H1 (cell line): ENCODE measurements at regions not wholly inside any gene's neighbourhood (a gene's known extent, or its start where the extent isn't known, plus 50 kb on each side); places are given as distances from the start of the nearest gene placed in this dataset.

Experiments used
- CTCF ChIA-PET: fragments of 300-600 bp; sonication (Branson Sonifier 250); formaldehyde crosslinking; loops from one replicate; lab custom pipeline; 2021; ENCODE audit not compliant: partially characterized antibody; lab: Charles Lee
- POLR2A ChIA-PET: fragments of 300-600 bp; sonication (Branson Sonifier 250); formaldehyde crosslinking; loops from one replicate; lab custom pipeline; 2021; ENCODE audit warnings: inconsistent platforms; ENCODE audit not compliant: partially characterized antibody; lab: Charles Lee
- DNase-seq, 2 experiments: peaks; one replicate each; pipeline versions ENCODE4 v3.0.0 to v3.0.0-alpha.2; 2010 to 2022; ENCODE audit warnings: low spot score in 2 of 2, low read depth in 1 of 2, mixed read lengths in 1 of 2
- FAIRE-seq: peaks from 2 replicates; lab custom pipeline; 2011; peaks lifted over from hg19 to GRCh38; lab: Jason Lieb, UNC
- H2AFZ ChIP-seq: 2 replicates; pipeline ENCODE4 v1.8.1; 2012; ENCODE audit warnings: low read length, inconsistent platforms
- H2AK5ac ChIP-seq: 2 replicates; pipeline ENCODE4 v1.6.1; 2013; ENCODE audit warnings: low read depth, low read length
- H2BK120ac ChIP-seq: replicated peaks from 2 replicates; pipeline ENCODE3; 2013; ENCODE audit warnings: low read depth, low read length, inconsistent platforms
- H2BK12ac ChIP-seq: 2 replicates; pipeline ENCODE4 v1.6.1; 2013; ENCODE audit warnings: low read depth, low read length
- H2BK15ac ChIP-seq: 2 replicates; pipeline ENCODE4 v1.6.1; 2013; ENCODE audit warnings: low read length
- H2BK20ac ChIP-seq: 2 replicates; pipeline ENCODE4 v1.6.1; 2013; ENCODE audit warnings: low read length
- H2BK5ac ChIP-seq: 2 replicates; pipeline ENCODE4 v1.6.1; 2013; ENCODE audit warnings: low read depth, low read length
- H3K14ac ChIP-seq: 2 replicates; pipeline ENCODE4 v1.6.1; 2013; ENCODE audit warnings: inconsistent platforms; ENCODE audit not compliant: insufficient read length
- H3K18ac ChIP-seq: 2 replicates; pipeline ENCODE4 v1.6.1; 2013; ENCODE audit warnings: low read length; ENCODE audit errors: extremely low read depth
- H3K23ac ChIP-seq: 2 replicates; pipeline ENCODE4 v1.6.1; 2013; ENCODE audit warnings: inconsistent platforms; ENCODE audit not compliant: insufficient read length
- H3K23me2 ChIP-seq: 2 replicates; pipeline ENCODE4 v1.6.1; 2013; ENCODE audit warnings: low read depth, low read length
- H3K27ac ChIP-seq: 2 replicates; pipeline ENCODE4 v1.6.1; 2011; ENCODE audit warnings: low read depth, low read length, inconsistent platforms
- H3K27me3 ChIP-seq, 4 experiments: replicated peaks in 1 of 4; 1 replicate in 1 of 4; 2 replicates in 3 of 4; pipeline versions ENCODE4 v1.6.1 to v1.8.1; 2011 to 2013; ENCODE audit warnings: low read length in 3 of 4, mild to moderate bottlenecking in 3 of 4, inconsistent platforms in 2 of 4, mixed read lengths in 2 of 4, moderate library complexity in 1 of 4; ENCODE audit not compliant: control insufficient read depth in 3 of 4, insufficient read depth in 3 of 4; ENCODE audit errors: extremely low read depth in 1 of 4
- H3K36me3 ChIP-seq, 4 experiments: 2 replicates each; pipeline versions ENCODE4 v1.6.1 to v1.8.1; 2011 to 2013; ENCODE audit warnings: mild to moderate bottlenecking in 4 of 4, low read length in 3 of 4, moderate library complexity in 2 of 4, control low read depth in 1 of 4, inconsistent platforms in 1 of 4; ENCODE audit not compliant: insufficient read depth in 4 of 4, control insufficient read depth in 2 of 4
- H3K4ac ChIP-seq: replicated peaks from 2 replicates; pipeline ENCODE3; 2013; ENCODE audit warnings: low read length, low read depth, mixed read lengths, inconsistent platforms; ENCODE audit not compliant: insufficient read length
- H3K4me1 ChIP-seq, 4 experiments: replicated peaks in 1 of 4; 1 replicate in 1 of 4; 2 replicates in 3 of 4; pipeline versions ENCODE4 v1.6.1 to v1.8.1; 2011 to 2013; ENCODE audit warnings: low read length in 3 of 4, inconsistent platforms in 2 of 4, mixed read lengths in 1 of 4; ENCODE audit not compliant: insufficient read depth in 4 of 4, control insufficient read depth in 3 of 4
- H3K4me2 ChIP-seq, 2 experiments: 2 replicates each; pipeline versions ENCODE4 v1.6.1 to v1.8.1; 2011 to 2013; ENCODE audit warnings: low read depth in 2 of 2, low read length in 2 of 2, control low read depth in 1 of 2, inconsistent platforms in 1 of 2, mild to moderate bottlenecking in 1 of 2; ENCODE audit not compliant: insufficient read depth in 1 of 2
- H3K4me3 ChIP-seq, 4 experiments: fragments of 200-600, 300-600 bp in 1 of 4; sonication (generic), shearing (Covaris generic), sonication (Bioruptor Twin) in 1 of 4; 2 replicates each; pipeline versions ENCODE4 v1.5.1 to v1.8.1; 2011 to 2016; ENCODE audit warnings: low read length in 4 of 4, low read depth in 3 of 4, control low read depth in 2 of 4, inconsistent platforms in 2 of 4, mild to moderate bottlenecking in 2 of 4, mixed read lengths in 1 of 4, moderate library complexity in 1 of 4; ENCODE audit not compliant: insufficient read depth in 2 of 4; ENCODE audit errors: extremely low read depth in 1 of 4
- H3K56ac ChIP-seq: replicated peaks from 2 replicates; pipeline ENCODE3; 2013; ENCODE audit warnings: low read depth, mild to moderate bottlenecking, mixed read lengths, low read length, inconsistent platforms; ENCODE audit not compliant: insufficient read length
- H3K79me1 ChIP-seq: 2 replicates; pipeline ENCODE4 v1.6.1; 2013; ENCODE audit warnings: low read depth, low read length, control low read depth
- H3K79me2 ChIP-seq, 2 experiments: 2 replicates each; pipeline versions ENCODE4 v1.6.1 to v1.8.1; 2012 to 2013; ENCODE audit warnings: low read length in 2 of 2, mild to moderate bottlenecking in 2 of 2, inconsistent platforms in 1 of 2; ENCODE audit not compliant: insufficient read depth in 2 of 2, control insufficient read depth in 1 of 2
- H3K9ac ChIP-seq, 4 experiments: replicated peaks in 1 of 4; 1 replicate in 1 of 4; 2 replicates in 3 of 4; pipeline versions ENCODE4 v1.6.1 to v1.8.1; 2011 to 2013; ENCODE audit warnings: low read depth in 3 of 4, low read length in 3 of 4, control low read depth in 2 of 4, mild to moderate bottlenecking in 2 of 4, moderate library complexity in 2 of 4, inconsistent platforms in 1 of 4; ENCODE audit errors: extremely low read depth in 1 of 4
- H3K9me3 ChIP-seq, 2 experiments: 2 replicates each; pipeline versions ENCODE4 v1.6.1 to v1.8.1; 2012 to 2013; ENCODE audit warnings: mild to moderate bottlenecking in 2 of 2, moderate library complexity in 2 of 2, control low read depth in 1 of 2, inconsistent platforms in 1 of 2, low read depth in 1 of 2, low read length in 1 of 2, mixed read lengths in 1 of 2; ENCODE audit not compliant: insufficient read depth in 2 of 2
- H4K20me1 ChIP-seq, 2 experiments: replicated peaks in 1 of 2; 2 replicates each; pipeline versions ENCODE3 to v1.8.1; 2011 to 2013; ENCODE audit warnings: inconsistent platforms in 2 of 2, low read length in 2 of 2, mild to moderate bottlenecking in 1 of 2; ENCODE audit not compliant: insufficient read depth in 2 of 2, control insufficient read depth in 1 of 2
- H4K5ac ChIP-seq: 2 replicates; pipeline ENCODE4 v1.6.1; 2013; ENCODE audit warnings: low read length, low read depth, mixed read lengths, inconsistent platforms; ENCODE audit not compliant: insufficient read length
- H4K8ac ChIP-seq: 2 replicates; pipeline ENCODE4 v1.8.0; 2013; ENCODE audit warnings: mild to moderate bottlenecking, moderate library complexity, low read length, inconsistent platforms; ENCODE audit not compliant: insufficient read depth; ENCODE audit errors: extremely low read depth
- H4K91ac ChIP-seq: replicated peaks from 2 replicates; pipeline ENCODE3; 2013; ENCODE audit warnings: low read length, mixed read lengths, inconsistent platforms; ENCODE audit not compliant: insufficient read length
- CTCF ChIP-seq, 3 experiments: IDR thresholded peaks; 1 replicate in 2 of 3; 2 replicates in 1 of 3; pipeline versions ENCODE4 v1.5.1 to v1.6.1; 2011; ENCODE audit warnings: low read length in 3 of 3, mild to moderate bottlenecking in 3 of 3, inconsistent platforms in 2 of 3, low read depth in 1 of 3, moderate library complexity in 1 of 3; ENCODE audit not compliant: insufficient read depth in 1 of 3; ENCODE audit errors: control extremely low read depth in 1 of 3
- EZH2 ChIP-seq: fragments of 200-600 bp; sonication (generic); IDR thresholded peaks from 2 replicates; pipeline ENCODE4 v1.7.1; 2012; ENCODE audit warnings: low read depth, mild to moderate bottlenecking, moderate library complexity, low read length, inconsistent platforms; ENCODE audit not compliant: severe bottlenecking
- WGBS, 2 experiments: shearing (Covaris generic) in 1 of 2; methylation state at CpG; one replicate each; pipeline versions ENCODE4 v1.1.6 to v1.1.7; 2013 to 2015; ENCODE audit warnings: low lambda C conversion rate in 2 of 2, mixed read lengths in 2 of 2, inconsistent platforms in 1 of 2, low coverage in 1 of 2, missing lambda C conversion rate in 1 of 2; ENCODE audit not compliant: insufficient replicate concordance in 2 of 2, insufficient coverage in 1 of 2, insufficient read length in 1 of 2; ENCODE audit errors: extremely low coverage in 1 of 2, missing lambda C conversion rate in 1 of 2; 5-methylcytosine and 5-hydroxymethylcytosine counted together

- WGBS, 2 experiments: 91% methylated on average over 9 of the region's 9 CpGs; no CpG with 5 or more reads in 1 of the 2 experiments
Measured at GRCh38 chr9:108423433-108423832, 432.4 kb downstream of the ACTL7B start.

More at GRCh38 chr9:108423433-108423832, 432.4 kb downstream of the ACTL7B start:
- Histone ChIP-seq H3K27me3 (no peaks in the 10 kb centered on the region), H3K9ac (no peak overlapping the region), H3K79me1 (no peaks in the 10 kb centered on the region), H3K14ac (no peak overlapping the region), H3K56ac (no peak overlapping the region), H2BK15ac (no peak overlapping the region), H2AK5ac (no peak overlapping the region), H4K8ac (no peak overlapping the region), H3K4me2 (no peak overlapping the region), H2AFZ (no peak overlapping the region; the same call in 1 of the 2 replicates), H4K20me1 (no peaks in the 10 kb centered on the region), H4K5ac (no peak overlapping the region), H3K4ac (no peak overlapping the region), H3K23ac (no peak overlapping the region), H3K79me2 (no peaks in the 10 kb centered on the region), H3K18ac (no peak overlapping the region), H3K4me1 (no peaks in the 10 kb centered on the region), H2BK12ac (no peak overlapping the region), H3K27ac (no peak overlapping the region), H3K23me2 (no peaks in the 10 kb centered on the region), H3K4me3 (no peak overlapping the region), H4K91ac (no peak overlapping the region), H3K9me3 (no peaks in the 10 kb centered on the region), H2BK20ac (no peak overlapping the region), H2BK120ac (no peak overlapping the region), H2BK5ac (no peak overlapping the region), H3K36me3 (no peaks in the 10 kb centered on the region)
- TF ChIP-seq EZH2 (no peak), CTCF (IDR thresholded peaks at IDR 0.05; ENCODE audit: control extremely low read depth in 1 of 3, insufficient read depth in 1 of 3, low read depth in 1 of 3, low read length in 3 of 3) (peak in 1 of 3 experiments; percentile 4; a peak in 1 of 4 replicates)
- DNase-seq (no peak), FAIRE-seq (no peak)
- ChIA-PET CTCF (interaction anchor here (0.9 to 1.0 kb wide), 2 partner anchors 11 to 800 kb away, joined by 3 to 5 read pairs; no protein-coding TSS in a partner anchor), POLR2A (no interaction called here)
